ENCODE measurements at regions not wholly inside any gene's neighbourhood (a gene's known extent, or its start where the extent isn't known, plus 50 kb on each side); places are given as distances from the start of the nearest gene placed in this dataset.

- no peak for DNase-seq (ENCODE audit: low read depth)
These were observed 199.7 kb downstream of the KATNAL1 start for GRCh38 chr13:30107521-30108136.

- no peak for DNase-seq (ENCODE audit: low read depth)
These were observed 200.2 kb downstream of the KATNAL1 start for GRCh38 chr13:30107121-30107520.

- no peak for DNase-seq (ENCODE audit: low read depth)
These were observed 202.0 kb downstream of the KATNAL1 start for GRCh38 chr13:30105381-30105780.

DNA sequence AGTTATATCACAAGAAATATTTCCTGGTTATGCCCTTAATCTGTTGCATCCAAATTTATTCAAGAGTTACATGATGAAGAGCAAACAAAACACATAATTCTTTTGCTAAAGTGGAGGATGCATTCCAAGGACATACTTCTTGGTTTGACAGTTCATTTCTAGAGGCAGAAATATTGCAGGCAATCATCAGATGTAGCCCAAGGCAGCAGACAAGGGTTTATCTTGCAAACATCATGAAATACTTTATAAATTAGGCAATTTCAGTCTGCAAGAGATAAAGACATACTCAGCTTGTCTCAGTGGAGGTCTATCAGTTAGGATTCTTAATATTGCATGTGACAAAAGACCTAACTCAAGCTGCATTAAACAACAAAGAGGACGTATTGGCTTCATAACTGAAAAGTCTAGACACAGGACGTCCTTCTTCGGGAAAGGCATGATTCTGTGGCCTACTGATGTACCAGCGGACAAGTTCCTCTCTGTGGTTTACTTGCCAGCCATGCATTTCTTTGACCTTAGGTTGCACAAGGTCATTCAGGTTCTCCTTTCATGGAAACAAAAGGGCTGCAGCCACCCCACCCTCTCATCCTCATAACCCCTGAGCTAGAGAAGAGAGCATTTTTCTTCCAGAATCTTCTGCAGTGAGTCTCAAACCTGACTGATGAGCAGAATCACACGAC lies 204.1 kb downstream of the KATNAL1 start:
- DNase-seq (ENCODE audit: low read depth): no peak

DNA sequence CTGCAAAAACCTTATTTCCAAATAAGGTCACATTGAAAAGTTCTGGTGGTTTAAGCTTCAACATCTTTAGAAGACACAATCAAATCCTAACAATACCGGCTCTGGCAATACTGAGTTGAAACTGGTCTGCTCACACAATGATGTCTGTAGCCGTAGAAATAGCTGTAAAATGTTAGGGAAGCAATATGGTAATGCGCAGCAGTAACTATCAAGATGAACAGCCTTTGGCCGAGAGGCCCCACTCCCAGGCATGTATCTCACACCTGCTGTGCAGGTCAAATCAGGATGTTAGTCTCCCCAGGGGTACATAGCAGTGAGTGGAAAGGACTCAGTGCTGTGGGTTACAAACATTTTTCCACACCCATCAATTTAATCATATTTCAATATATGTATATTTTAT lies 207.1 kb downstream of the KATNAL1 start:
- DNase-seq (ENCODE audit: low read depth): no peak

DNA sequence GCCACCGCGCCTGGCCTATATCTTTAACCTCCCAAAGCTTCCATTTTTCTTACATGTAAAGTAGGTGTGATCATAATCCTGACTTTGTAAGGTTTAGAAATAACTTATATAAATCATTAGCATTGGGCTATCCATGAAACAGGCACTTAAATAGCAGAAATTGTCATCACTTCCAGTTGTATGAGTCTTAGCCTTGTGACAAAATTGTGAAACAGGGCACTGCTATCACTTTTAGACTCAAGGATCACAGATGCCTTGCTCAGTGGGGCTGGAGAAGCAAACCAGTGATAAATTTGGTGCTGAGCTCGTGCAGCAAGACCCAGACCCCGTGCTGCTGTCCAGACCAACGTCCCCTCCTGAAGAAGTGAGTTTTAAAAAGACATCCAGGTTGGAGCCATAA lies 209.7 kb downstream of the KATNAL1 start:
- no peak for DNase-seq (ENCODE audit: low read depth)

GRCh38 chr13:30097089-30097488 lies 210.3 kb downstream of the KATNAL1 start:
- DNase-seq (ENCODE audit: low read depth): no peak

DNA sequence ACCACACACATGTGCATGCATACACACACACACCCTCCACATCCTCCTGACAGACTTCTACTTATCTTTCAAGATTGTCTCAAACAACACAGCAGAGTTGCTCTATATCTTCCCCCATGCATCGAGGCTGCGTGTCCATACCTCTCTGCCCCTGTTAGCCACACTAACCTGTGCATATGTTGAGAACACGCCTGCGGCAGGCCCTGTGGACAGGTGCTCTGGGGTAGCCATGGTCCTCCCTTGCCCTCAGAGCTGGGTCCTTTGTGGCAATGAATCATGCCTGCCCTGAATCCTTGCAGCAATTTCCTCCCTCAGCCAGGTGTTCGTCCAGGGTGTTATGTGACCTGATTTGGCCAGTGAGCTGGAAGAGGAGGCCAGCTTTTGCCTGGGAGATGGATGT lies 213.3 kb downstream of the KATNAL1 start:
- DNase-seq (ENCODE audit: low read depth): no peak

DNA sequence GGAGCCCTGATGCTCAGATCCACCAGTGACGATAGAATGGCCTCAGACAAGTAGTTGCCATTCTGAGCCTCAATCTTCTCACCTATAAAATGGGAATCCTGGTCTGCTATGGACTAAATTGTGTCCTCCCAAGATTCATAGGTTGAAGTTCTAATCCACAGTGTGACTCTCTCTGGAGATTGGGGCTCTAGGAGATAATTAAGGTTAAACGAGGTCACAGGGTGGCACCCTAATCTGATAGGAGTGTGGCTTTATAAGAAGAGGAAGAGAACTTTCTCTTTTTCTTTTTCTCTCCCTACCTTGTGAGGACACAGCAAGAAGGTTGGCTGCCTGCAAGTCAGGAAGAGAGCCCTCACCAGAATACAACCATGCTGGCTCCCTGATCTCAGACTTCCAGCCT lies 214.1 kb downstream of the KATNAL1 start:
- DNase-seq (ENCODE audit: low read depth): no peak

- no peak for DNase-seq (ENCODE audit: low read depth)
These were observed 215.7 kb downstream of the KATNAL1 start for GRCh38 chr13:30091691-30092090.

DNA sequence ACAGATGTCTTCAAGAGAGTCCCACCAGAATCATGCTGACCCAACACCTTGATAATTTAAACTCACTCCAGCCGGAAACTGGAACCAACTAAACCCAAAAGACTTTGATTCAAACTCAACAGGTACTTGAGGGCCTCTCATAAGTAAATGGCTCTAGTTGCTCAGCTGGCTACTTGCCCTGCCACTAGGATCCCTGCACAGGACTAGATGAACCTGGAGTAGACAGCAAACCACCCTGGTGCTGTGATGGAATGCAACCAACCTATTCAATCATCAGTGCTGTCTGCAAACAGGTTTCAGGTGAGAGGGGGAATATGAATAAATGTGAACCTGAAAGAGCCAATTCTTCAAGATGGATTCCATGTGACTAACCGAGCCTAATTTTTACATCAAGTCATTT lies 216.3 kb downstream of the KATNAL1 start:
- DNase-seq (ENCODE audit: low read depth): no peak

- DNase-seq (ENCODE audit: low read depth): no peak
These were observed 219.0 kb downstream of the KATNAL1 start for GRCh38 chr13:30088312-30088855.

DNA sequence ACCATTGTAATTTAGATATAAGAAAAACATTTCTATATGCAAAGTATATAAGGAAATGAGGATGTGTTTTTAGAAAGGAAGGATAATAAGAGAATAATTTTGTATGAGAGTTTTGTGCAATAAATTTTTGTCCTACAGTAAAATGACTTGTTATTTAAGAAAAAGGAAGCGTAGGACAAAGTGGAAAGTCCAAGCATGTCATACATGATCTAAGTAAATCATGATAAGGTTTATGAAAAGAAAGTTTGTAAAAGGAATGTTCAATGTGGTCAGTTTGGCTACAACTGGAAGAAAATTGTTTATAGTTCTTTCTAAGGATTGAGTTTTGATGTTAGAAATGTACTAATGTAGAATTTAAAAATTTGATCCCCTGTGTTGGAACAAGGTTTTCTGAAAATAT lies 222.3 kb downstream of the KATNAL1 start:
- no peak for DNase-seq (ENCODE audit: low read depth)

DNA sequence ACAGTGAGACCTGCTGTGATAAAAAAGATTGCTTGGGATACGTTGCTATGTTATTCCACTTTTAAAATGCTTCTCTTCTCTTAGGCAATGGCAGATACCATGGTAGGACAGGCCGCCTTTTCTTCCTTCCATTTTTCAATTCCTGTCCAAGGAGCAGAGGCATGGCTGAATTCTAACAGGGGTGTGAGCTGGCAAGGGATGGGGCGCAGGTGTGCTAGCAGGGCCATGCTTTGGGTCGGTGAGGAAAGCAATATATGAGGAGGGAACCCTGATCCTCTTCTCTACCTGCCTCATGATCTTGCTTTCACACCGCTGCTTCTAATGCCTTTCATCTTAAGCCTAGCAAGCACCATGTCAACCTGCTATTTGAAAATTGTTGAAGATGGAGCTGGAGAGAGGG lies 225.0 kb downstream of the KATNAL1 start:
- DNase-seq (ENCODE audit: low read depth): no peak

DNA sequence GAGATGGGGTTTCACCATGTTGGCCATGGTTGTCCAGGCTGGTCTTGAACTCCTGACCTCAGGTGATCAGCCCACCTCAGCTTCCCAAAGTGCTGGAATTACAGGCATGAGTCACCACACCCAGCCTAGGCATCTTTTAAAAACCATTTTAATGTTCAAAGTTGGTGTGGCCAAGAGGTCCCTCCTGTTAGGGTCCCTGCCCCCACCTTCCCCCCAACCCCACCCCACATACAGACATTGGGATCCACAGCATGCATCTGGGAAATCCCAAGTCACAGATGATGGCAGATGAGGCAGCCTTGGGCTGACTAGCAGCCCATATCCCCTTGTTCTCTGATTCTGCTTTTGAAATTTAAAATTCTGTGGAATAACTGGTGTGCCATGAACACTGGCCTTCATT lies 226.0 kb downstream of the KATNAL1 start:
- no peak for DNase-seq (ENCODE audit: low read depth)

DNA sequence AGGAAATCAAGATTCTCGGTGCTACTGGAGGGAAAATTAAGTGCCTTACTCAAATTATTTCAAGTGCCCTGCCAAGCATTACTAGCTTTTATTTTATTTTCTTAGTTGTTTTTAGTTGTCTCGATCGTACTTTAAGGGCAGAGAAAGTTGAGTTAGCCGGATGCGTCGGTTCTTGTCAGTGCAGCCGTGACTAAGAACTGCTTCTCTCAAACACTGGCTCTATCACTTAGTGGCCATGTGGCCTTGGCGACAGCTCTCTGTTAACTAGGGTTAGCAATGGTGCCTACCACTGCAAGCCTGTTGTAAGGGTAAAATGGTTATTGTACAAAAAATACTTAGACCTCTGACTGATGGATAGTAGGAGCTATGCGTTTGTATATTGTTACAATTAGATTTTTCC lies 227.8 kb downstream of the KATNAL1 start:
- no peak for DNase-seq (ENCODE audit: low read depth)

- no peak for DNase-seq (ENCODE audit: low read depth)
These were observed 227.6 kb upstream of the UBL3 start for GRCh38 chr13:30078059-30078458.

- DNase-seq (ENCODE audit: low read depth): no peak
These were observed 226.9 kb upstream of the UBL3 start for GRCh38 chr13:30077240-30077735.

DNA sequence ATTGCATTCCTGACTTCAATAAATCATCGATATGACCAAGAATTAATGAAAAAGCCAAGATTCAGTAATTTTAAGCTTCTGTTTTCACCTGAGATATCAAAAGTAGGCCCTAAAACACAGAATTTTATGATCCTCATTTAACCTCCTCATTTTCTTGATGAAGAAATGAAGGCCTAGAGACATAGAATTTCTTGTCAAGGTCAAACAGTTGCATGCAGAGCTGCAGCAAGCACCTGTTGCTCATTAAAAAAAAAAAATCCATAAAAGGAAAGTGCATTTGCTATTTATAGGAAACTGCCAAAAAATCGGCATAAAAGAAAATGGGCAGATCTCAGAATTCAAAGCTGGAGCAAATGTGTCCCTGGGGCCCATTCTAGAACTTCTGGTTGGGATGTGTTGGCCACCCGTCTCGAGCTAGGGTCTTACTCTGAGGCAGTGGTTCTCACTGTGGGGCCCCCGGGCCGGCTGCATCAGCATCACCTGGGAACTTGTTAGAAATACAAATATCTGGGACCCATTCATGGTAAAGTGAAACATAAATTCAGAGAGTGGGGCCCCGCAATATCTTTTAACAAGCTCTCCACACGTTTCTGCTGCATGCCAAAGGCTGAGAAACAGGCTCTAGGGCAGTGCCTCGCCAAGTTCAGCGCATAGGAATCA lies 224.7 kb upstream of the UBL3 start:
- no peak for DNase-seq (ENCODE audit: low read depth)

- DNase-seq (ENCODE audit: low read depth): peak; percentile 10
These were observed 224.0 kb upstream of the UBL3 start for GRCh38 chr13:30074431-30074830.

- DNase-seq (ENCODE audit: low read depth): no peak
These were observed 222.4 kb upstream of the UBL3 start for GRCh38 chr13:30072818-30073186.

DNA sequence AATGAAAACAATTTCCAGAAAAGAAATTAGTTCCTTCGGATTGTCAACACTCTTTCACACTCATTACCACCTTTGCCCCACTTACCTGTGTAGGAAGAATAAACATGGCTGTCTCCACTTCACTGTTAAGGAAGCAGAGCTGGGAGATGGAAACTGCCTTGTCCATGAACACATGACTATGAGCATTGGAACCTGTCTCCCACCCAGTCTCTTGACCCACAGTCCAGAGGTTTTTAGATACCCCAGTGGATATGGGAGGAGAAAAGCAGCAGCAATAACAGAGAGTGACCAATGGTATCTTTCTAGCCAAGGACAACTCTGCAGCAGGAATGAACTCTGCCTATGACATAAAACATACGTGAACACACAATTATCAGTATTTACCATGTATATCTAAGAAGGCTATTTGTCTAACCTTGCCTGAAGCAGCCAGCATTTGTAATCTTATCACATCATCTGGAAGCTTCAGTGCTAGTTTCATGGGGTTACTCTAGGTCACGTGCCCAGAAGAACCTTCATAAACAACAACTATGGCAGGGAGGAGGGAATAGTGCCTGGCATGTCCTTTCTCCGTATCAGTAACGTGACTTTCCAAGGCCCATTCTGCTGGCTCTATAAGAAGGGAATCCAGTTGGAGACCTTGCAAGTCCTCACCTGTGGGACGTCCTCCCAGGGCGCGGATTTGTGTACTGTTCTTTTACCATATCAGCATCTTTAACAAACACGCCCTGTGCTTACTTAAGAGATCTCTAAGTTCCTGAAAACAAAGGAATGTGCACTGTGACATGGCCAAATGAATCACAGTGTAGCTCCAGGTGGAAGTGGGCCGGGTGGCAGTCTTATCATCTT lies 221.8 kb upstream of the UBL3 start:
- DNase-seq (ENCODE audit: low read depth): no peak

Measured in GM04504 (cell line).